A673 (cell line): ENCODE measurements at regions not wholly inside any gene's neighbourhood (a gene's known extent, or its start where the extent isn't known, plus 50 kb on each side); places are given as distances from the start of the nearest gene placed in this dataset.

ENCODE experiments used
- CTCF ChIP-seq: fragments of 300-800, 200-600 bp; sonication (generic); conservative IDR thresholded peaks from 2 replicates; pipeline ENCODE4 v1.5.1; 2017; ENCODE audit warnings: low read depth, mild to moderate bottlenecking, antibody characterized with exemption, low read length, moderate library complexity, mixed read lengths
- EZH2 ChIP-seq: fragments of 200-600 bp; sonication (generic); IDR thresholded peaks from 2 replicates; pipeline ENCODE4 v1.6.1; 2017; ENCODE audit warnings: borderline replicate concordance, low read depth, mild to moderate bottlenecking, mixed read lengths, antibody characterized with exemption, low read length; ENCODE audit not compliant: poor library complexity, severe bottlenecking

- TF ChIP-seq CTCF (no peak), EZH2 (no peak)
These were observed 261.1 kb downstream of the SMARCA2 start for GRCh38 chr9:2276296-2276695.
